Mammary epithelial cell (primary cell): ENCODE measurements at regions not wholly inside any gene's neighbourhood (a gene's known extent, or its start where the extent isn't known, plus 50 kb on each side); places are given as distances from the start of the nearest gene placed in this dataset.

ENCODE experiments used
- EZH2 ChIP-seq: IDR thresholded peaks from 2 replicates; pipeline ENCODE4 v1.6.1; 2012; ENCODE audit warnings: low read length, inconsistent platforms, borderline replicate concordance
- TF ChIP-seq, protein P1 (sequence below), 2 donors: IDR thresholded peaks in 1 of 2; conservative IDR thresholded peaks in 1 of 2; 2 replicates each; pipeline ENCODE4 v1.5.1; 2011 to 2012; ENCODE audit warnings: inconsistent platforms in 2 of 2, low read length in 2 of 2, mild to moderate bottlenecking in 2 of 2, control low read depth in 1 of 2, low read depth in 1 of 2; ENCODE audit not compliant: insufficient read depth in 1 of 2; ENCODE audit errors: extremely low read depth in 1 of 2

- TF ChIP-seq, protein P1, sequence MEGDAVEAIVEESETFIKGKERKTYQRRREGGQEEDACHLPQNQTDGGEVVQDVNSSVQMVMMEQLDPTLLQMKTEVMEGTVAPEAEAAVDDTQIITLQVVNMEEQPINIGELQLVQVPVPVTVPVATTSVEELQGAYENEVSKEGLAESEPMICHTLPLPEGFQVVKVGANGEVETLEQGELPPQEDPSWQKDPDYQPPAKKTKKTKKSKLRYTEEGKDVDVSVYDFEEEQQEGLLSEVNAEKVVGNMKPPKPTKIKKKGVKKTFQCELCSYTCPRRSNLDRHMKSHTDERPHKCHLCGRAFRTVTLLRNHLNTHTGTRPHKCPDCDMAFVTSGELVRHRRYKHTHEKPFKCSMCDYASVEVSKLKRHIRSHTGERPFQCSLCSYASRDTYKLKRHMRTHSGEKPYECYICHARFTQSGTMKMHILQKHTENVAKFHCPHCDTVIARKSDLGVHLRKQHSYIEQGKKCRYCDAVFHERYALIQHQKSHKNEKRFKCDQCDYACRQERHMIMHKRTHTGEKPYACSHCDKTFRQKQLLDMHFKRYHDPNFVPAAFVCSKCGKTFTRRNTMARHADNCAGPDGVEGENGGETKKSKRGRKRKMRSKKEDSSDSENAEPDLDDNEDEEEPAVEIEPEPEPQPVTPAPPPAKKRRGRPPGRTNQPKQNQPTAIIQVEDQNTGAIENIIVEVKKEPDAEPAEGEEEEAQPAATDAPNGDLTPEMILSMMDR (conservative IDR thresholded peaks at IDR 0.05 in 1 of 2, IDR thresholded peaks at IDR 0.05 in 1 of 2; ENCODE audit: extremely low read depth in 1 of 2, insufficient read depth in 1 of 2, low read depth in 1 of 2, low read length in 2 of 2): no peak
- no peak for TF ChIP-seq EZH2
Measured at GRCh38 chr13:37263871-37264270, 158.4 kb upstream of the CSNK1A1L start.
